Esophagus squamous epithelium (tissue), 4 donors: ENCODE measurements at regions not wholly inside any gene's neighbourhood (a gene's known extent, or its start where the extent isn't known, plus 50 kb on each side); places are given as distances from the start of the nearest gene placed in this dataset.

Experiments
- POLR2A ChIP-seq, 4 donors: fragments of 450-650 bp; IDR thresholded peaks; one replicate each; pipeline ENCODE4 v1.6.1; 2017; ENCODE audit warnings: antibody characterized with exemption in 4 of 4, mild to moderate bottlenecking in 4 of 4, moderate library complexity in 3 of 4
- TF ChIP-seq, protein P1 (sequence below), 6 experiments: fragments of 450-650 bp in 4 of 6; fragments of 200-600 bp in 2 of 6; sonication (generic) in 2 of 6; IDR thresholded peaks; one replicate each; pipeline ENCODE4 v1.5.1; 2016 to 2019; ENCODE audit warnings: antibody characterized with exemption in 6 of 6, mild to moderate bottlenecking in 4 of 6, moderate library complexity in 4 of 6

GRCh38 chrX:109793191-109793590, 60.1 kb upstream of the ACSL4 start:
- TF ChIP-seq, protein P1, sequence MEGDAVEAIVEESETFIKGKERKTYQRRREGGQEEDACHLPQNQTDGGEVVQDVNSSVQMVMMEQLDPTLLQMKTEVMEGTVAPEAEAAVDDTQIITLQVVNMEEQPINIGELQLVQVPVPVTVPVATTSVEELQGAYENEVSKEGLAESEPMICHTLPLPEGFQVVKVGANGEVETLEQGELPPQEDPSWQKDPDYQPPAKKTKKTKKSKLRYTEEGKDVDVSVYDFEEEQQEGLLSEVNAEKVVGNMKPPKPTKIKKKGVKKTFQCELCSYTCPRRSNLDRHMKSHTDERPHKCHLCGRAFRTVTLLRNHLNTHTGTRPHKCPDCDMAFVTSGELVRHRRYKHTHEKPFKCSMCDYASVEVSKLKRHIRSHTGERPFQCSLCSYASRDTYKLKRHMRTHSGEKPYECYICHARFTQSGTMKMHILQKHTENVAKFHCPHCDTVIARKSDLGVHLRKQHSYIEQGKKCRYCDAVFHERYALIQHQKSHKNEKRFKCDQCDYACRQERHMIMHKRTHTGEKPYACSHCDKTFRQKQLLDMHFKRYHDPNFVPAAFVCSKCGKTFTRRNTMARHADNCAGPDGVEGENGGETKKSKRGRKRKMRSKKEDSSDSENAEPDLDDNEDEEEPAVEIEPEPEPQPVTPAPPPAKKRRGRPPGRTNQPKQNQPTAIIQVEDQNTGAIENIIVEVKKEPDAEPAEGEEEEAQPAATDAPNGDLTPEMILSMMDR (IDR thresholded peaks at IDR 0.05) = no peak
- no peak for TF ChIP-seq POLR2A (IDR thresholded peaks at IDR 0.05)
